ENCODE measurements at regions not wholly inside any gene's neighbourhood (a gene's known extent, or its start where the extent isn't known, plus 50 kb on each side); places are given as distances from the start of the nearest gene placed in this dataset.

GRCh38 chr14:56963381-56963780 is 153.1 kb upstream of the OTX2 start:
- no TSS peak for BruUV-seq (replicated peaks)
- CTCF ChIA-PET: no interaction called here

More at GRCh38 chr14:56963381-56963780, 153.1 kb upstream of the OTX2 start:
- FAIRE-seq: no peak
- no peak for TF ChIP-seq FOS (IDR thresholded peaks at IDR 0.05; ENCODE audit: borderline replicate concordance, insufficient read depth, low read length)
- no peak for TF ChIP-seq EZH2 (IDR thresholded peaks at IDR 0.05; ENCODE audit: borderline replicate concordance, low read depth, low read length, severe bottlenecking)
- no peak for TF ChIP-seq JUN (IDR thresholded peaks at IDR 0.05; ENCODE audit: borderline replicate concordance, insufficient read depth, insufficient read length, low read depth)
- TF ChIP-seq POLR2A (IDR thresholded peaks at IDR 0.05; ENCODE audit: low read depth, low read length): no peak
- TF ChIP-seq MYC (IDR thresholded peaks at IDR 0.05; ENCODE audit: low read depth, low read length): no peak
- TF ChIP-seq, protein P1, sequence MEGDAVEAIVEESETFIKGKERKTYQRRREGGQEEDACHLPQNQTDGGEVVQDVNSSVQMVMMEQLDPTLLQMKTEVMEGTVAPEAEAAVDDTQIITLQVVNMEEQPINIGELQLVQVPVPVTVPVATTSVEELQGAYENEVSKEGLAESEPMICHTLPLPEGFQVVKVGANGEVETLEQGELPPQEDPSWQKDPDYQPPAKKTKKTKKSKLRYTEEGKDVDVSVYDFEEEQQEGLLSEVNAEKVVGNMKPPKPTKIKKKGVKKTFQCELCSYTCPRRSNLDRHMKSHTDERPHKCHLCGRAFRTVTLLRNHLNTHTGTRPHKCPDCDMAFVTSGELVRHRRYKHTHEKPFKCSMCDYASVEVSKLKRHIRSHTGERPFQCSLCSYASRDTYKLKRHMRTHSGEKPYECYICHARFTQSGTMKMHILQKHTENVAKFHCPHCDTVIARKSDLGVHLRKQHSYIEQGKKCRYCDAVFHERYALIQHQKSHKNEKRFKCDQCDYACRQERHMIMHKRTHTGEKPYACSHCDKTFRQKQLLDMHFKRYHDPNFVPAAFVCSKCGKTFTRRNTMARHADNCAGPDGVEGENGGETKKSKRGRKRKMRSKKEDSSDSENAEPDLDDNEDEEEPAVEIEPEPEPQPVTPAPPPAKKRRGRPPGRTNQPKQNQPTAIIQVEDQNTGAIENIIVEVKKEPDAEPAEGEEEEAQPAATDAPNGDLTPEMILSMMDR (IDR thresholded peaks at IDR 0.05; ENCODE audit: extremely low read depth in 1 of 2, insufficient read depth in 1 of 2, low read depth in 1 of 2, low read length in 2 of 2): no peak
- TF ChIP-seq, protein P2, sequence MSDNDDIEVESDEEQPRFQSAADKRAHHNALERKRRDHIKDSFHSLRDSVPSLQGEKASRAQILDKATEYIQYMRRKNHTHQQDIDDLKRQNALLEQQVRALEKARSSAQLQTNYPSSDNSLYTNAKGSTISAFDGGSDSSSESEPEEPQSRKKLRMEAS (IDR thresholded peaks at IDR 0.05; ENCODE audit: insufficient read depth, insufficient read length): no peak
- TF ChIP-seq POLR2AphosphoS5 (IDR thresholded peaks at IDR 0.05; ENCODE audit: insufficient read depth, low read depth, low read length): no peak
- no peak for TF ChIP-seq GATA2 (IDR thresholded peaks at IDR 0.05; ENCODE audit: insufficient read depth, insufficient read length, low read depth, low read length)
- no peaks in the 10 kb centered on the region for H3K9me3 ChIP-seq (replicated peaks; ENCODE audit: control insufficient read depth, insufficient read depth, low read length)
- H3K27ac ChIP-seq (ENCODE audit: insufficient read depth, low read depth, low read length): no peak overlapping the region
- DNase-seq (ENCODE audit: low read depth, low spot score): no peak
- no peaks in the 10 kb centered on the region for H3K9me1 ChIP-seq (replicated peaks; ENCODE audit: control insufficient read depth, extremely low read depth, insufficient read depth, low read length)
- H4K20me1 ChIP-seq (replicated peaks; ENCODE audit: control insufficient read depth, extremely low read depth, insufficient read depth, low read length): no peaks in the 10 kb centered on the region
- no peaks in the 10 kb centered on the region for H3K27me3 ChIP-seq (ENCODE audit: control insufficient read depth in 2 of 2, insufficient read depth in 2 of 2, low read length in 2 of 2)
- no peak overlapping the region for H2AFZ ChIP-seq (ENCODE audit: low read depth, low read length)
- no peaks in the 10 kb centered on the region for H3K36me3 ChIP-seq (ENCODE audit: control insufficient read depth in 2 of 2, extremely low read depth in 1 of 2, insufficient read depth in 2 of 2, low read length in 2 of 2)
- dilution Hi-C loops (cut with MboI; ENCODE audit: extremely low pct_ligation_motif_present, low sequenced_read_pairs): no loop called here
- POLR2A ChIA-PET: no interaction called here
- no peaks in the 10 kb centered on the region for H3K79me2 ChIP-seq (ENCODE audit: control insufficient read depth, insufficient read depth, low read length)
- H3K4me2 ChIP-seq (ENCODE audit: insufficient read depth, low read length): no peak overlapping the region
- intact Hi-C loops (cut with micrococcal nuclease): no loop called here
- no peaks in the 10 kb centered on the region for H3K4me1 ChIP-seq (ENCODE audit: control insufficient read depth, extremely low read depth, insufficient read depth, low read length)
- H3K4me3 ChIP-seq (replicated peaks in 1 of 3; ENCODE audit: insufficient read depth in 1 of 3, low read depth in 1 of 3, low read length in 3 of 3): no peak overlapping the region
- no peak overlapping the region for H3K9ac ChIP-seq (replicated peaks; ENCODE audit: extremely low read depth, insufficient read depth, low read length)
